Uterus (tissue), 3 donors: ENCODE measurements at regions not wholly inside any gene's neighbourhood (a gene's known extent, or its start where the extent isn't known, plus 50 kb on each side); places are given as distances from the start of the nearest gene placed in this dataset.

Experiments used
- DNase-seq, 2 donors: peaks; one replicate each; pipeline ENCODE4 v3.0.0-alpha.2; 2019 to 2020
- H3K27ac ChIP-seq, 2 donors: fragments of 200-600 bp; sonication (generic); 1 replicate in 1 of 2; 2 replicates in 1 of 2; pipeline ENCODE4 v1.5.1; 2016 to 2018
- H3K27me3 ChIP-seq, 2 donors: fragments of 200-600 bp; sonication (generic); one replicate each; pipeline ENCODE4 v1.5.1; 2018 to 2019; ENCODE audit warnings: control low read depth in 1 of 2
- H3K36me3 ChIP-seq, 2 donors: fragments of 200-600 bp; sonication (generic); one replicate each; pipeline ENCODE4 v1.5.1; 2019; ENCODE audit warnings: control low read depth in 1 of 2
- H3K4me1 ChIP-seq, 2 donors: fragments of 200-600 bp; sonication (generic); one replicate each; pipeline ENCODE4 v1.5.1; 2018 to 2019; ENCODE audit warnings: control low read depth in 1 of 2
- H3K4me3 ChIP-seq, 2 donors: fragments of 200-600 bp; sonication (generic); 1 replicate in 1 of 2; 2 replicates in 1 of 2; pipeline ENCODE4 v1.5.1; 2018 to 2019; ENCODE audit warnings: mild to moderate bottlenecking in 1 of 2
- H3K9me3 ChIP-seq, 2 donors: fragments of 200-600 bp; sonication (generic); one replicate each; pipeline ENCODE4 v1.5.1; 2019; ENCODE audit warnings: control low read depth in 1 of 2
- POLR2A ChIP-seq, 2 donors: fragments of 450-650 bp; IDR thresholded peaks; one replicate each; pipeline ENCODE4 v1.6.1; 2016; ENCODE audit warnings: antibody characterized with exemption in 2 of 2, mild to moderate bottlenecking in 1 of 2, moderate library complexity in 1 of 2
- intact Hi-C: fragments of 100-400 bp; cut with DNase I; formaldehyde crosslinking; loops from one replicate; pipeline ENCODE4 v1.15.1; 2023; ENCODE audit warnings: low total_unique reads
- TF ChIP-seq, protein P1 (sequence below), 4 experiments: fragments of 200-600 bp in 2 of 4; fragments of 450-650 bp in 2 of 4; sonication (generic) in 2 of 4; IDR thresholded peaks; one replicate each; pipeline ENCODE4 v1.5.1; 2016 to 2019; ENCODE audit warnings: antibody characterized with exemption in 4 of 4, mild to moderate bottlenecking in 2 of 4, moderate library complexity in 1 of 4
- donor health status: DM: yes; HTN: yes; CAD: no.

DNA sequence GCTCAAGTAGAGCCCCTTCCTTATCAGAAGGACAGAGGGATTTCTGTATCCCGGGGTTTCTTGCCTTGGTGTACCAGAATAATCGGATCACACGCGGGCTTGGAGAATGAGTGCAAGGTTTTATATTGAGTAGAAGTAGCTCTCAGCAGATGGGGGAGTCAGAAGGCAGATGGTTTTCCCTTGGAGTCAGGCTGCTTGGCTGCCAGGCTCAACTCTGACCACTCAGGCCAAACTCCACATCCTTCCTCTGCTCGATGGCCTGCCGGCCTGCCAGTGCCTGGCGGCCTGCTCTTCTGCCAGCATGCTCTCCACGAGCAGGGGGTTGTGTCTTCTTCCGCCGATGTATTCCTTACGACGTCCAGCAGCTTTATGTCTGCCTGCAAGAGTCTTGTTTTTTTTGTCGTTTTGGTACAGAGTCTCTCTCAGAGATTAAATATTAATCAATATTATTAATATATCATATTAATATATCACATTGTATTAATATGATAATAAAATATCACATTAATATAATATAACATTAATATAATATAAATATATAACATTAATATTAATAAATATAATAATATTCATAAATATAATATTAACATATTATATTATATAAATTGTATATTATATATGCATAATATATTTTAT, 229.2 kb upstream of the WSCD1 start:
- intact Hi-C loops, result no loop called here

DNA sequence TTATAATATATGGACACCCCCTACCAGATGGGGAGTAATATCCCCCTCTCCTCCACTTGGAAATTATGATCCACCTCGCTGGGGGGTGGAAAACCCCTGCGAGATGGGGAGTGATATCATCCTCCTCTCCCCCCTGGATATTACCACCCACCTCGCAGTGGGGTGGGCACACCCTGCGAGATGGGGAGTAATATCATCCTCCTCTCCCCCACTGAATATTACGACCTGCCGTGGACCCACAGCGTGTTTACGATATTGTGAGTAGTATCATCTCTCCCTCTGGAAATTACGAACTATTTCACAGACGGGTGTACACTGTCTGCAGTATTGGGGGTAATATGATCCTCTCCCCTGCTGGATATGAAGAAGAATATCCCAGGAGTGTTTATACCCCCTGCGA, 228.3 kb upstream of the WSCD1 start:
- no peak overlapping the region for H3K27ac ChIP-seq
- intact Hi-C loops, result no loop called here
- H3K4me1 ChIP-seq, result no peaks in the 10 kb centered on the region
- no peaks in the 10 kb centered on the region for H3K36me3 ChIP-seq
- no peak for DNase-seq
- no peaks in the 10 kb centered on the region for H3K9me3 ChIP-seq
- H3K27me3 ChIP-seq, result no peaks in the 10 kb centered on the region
- TF ChIP-seq, protein P1, sequence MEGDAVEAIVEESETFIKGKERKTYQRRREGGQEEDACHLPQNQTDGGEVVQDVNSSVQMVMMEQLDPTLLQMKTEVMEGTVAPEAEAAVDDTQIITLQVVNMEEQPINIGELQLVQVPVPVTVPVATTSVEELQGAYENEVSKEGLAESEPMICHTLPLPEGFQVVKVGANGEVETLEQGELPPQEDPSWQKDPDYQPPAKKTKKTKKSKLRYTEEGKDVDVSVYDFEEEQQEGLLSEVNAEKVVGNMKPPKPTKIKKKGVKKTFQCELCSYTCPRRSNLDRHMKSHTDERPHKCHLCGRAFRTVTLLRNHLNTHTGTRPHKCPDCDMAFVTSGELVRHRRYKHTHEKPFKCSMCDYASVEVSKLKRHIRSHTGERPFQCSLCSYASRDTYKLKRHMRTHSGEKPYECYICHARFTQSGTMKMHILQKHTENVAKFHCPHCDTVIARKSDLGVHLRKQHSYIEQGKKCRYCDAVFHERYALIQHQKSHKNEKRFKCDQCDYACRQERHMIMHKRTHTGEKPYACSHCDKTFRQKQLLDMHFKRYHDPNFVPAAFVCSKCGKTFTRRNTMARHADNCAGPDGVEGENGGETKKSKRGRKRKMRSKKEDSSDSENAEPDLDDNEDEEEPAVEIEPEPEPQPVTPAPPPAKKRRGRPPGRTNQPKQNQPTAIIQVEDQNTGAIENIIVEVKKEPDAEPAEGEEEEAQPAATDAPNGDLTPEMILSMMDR (IDR thresholded peaks at IDR 0.05), result no peak
- no peak for TF ChIP-seq POLR2A (IDR thresholded peaks at IDR 0.05)
- H3K4me3 ChIP-seq, result no peak overlapping the region

More for the DNA sequence above, 229.2 kb upstream of the WSCD1 start:
- Histone ChIP-seq H3K4me1 (no peaks in the 10 kb centered on the region), H3K36me3 (no peaks in the 10 kb centered on the region), H3K27ac (no peak overlapping the region), H3K4me3 (no peak overlapping the region), H3K27me3 (no peaks in the 10 kb centered on the region), H3K9me3 (no peaks in the 10 kb centered on the region)
- no peak for DNase-seq
- TF ChIP-seq, protein P1 (IDR thresholded peaks at IDR 0.05), result no peak
- TF ChIP-seq POLR2A (IDR thresholded peaks at IDR 0.05), result no peak

GRCh38 chr17:5843366-5844026, 226.7 kb upstream of the WSCD1 start:
- Histone ChIP-seq H3K36me3 (no peaks in the 10 kb centered on the region), H3K4me3 (no peak overlapping the region), H3K27ac (no peak overlapping the region), H3K27me3 (no peaks in the 10 kb centered on the region), H3K9me3 (no peaks in the 10 kb centered on the region), H3K4me1 (no peaks in the 10 kb centered on the region)
- intact Hi-C loops, result no loop called here
- no peak for DNase-seq
- TF ChIP-seq POLR2A (IDR thresholded peaks at IDR 0.05), result no peak

DNA sequence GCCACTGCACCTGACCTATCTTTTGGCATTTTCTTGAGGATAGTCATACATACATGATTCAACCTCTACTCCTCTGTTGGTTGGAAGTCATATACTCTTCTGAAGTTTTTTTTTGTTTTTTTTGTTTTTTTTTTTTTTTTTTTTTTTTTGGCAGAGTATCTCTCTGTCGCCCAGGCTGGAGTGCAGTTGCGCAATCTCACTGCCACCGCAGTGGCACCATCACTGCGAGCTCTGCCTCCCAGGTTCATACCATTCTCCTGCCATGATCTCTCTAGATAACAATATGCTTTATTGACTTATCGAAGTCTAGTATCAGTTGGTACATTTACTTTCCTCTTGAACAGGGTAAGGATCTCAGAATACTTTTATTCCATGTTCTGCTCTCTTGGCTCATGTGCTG, 224.2 kb upstream of the WSCD1 start:
- no peak overlapping the region for H3K4me3 ChIP-seq
- H3K27ac ChIP-seq, result no peak overlapping the region
- no peaks in the 10 kb centered on the region for H3K4me1 ChIP-seq
- H3K27me3 ChIP-seq, result no peaks in the 10 kb centered on the region
- H3K36me3 ChIP-seq, result no peaks in the 10 kb centered on the region
- TF ChIP-seq POLR2A (IDR thresholded peaks at IDR 0.05), result no peak
- TF ChIP-seq, protein P1 (IDR thresholded peaks at IDR 0.05), result no peak
- no peaks in the 10 kb centered on the region for H3K9me3 ChIP-seq
- no peak for DNase-seq
- intact Hi-C loops, result no loop called here

GRCh38 chr17:5854871-5855554, 215.2 kb upstream of the WSCD1 start:
- H3K4me1 ChIP-seq, result no peaks in the 10 kb centered on the region
- H3K9me3 ChIP-seq, result no peaks in the 10 kb centered on the region
- intact Hi-C loops, result no loop called here
- no peak for TF ChIP-seq POLR2A (IDR thresholded peaks at IDR 0.05)
- TF ChIP-seq, protein P1 (IDR thresholded peaks at IDR 0.05), result no peak
- H3K36me3 ChIP-seq, result no peaks in the 10 kb centered on the region
- no peak for DNase-seq
- no peak overlapping the region for H3K4me3 ChIP-seq
- no peaks in the 10 kb centered on the region for H3K27me3 ChIP-seq
- H3K27ac ChIP-seq, result no peak overlapping the region
